ENCODE measurements at regions not wholly inside any gene's neighbourhood (a gene's known extent, or its start where the extent isn't known, plus 50 kb on each side); places are given as distances from the start of the nearest gene placed in this dataset.

- TF ChIP-seq CREB1 (IDR thresholded peaks at IDR 0.05; ENCODE audit: low read depth) (no peak), EGR1 (IDR thresholded peaks at IDR 0.05) (no peak), MAX (IDR thresholded peaks at IDR 0.05) (no peak), REST (IDR thresholded peaks at IDR 0.05; ENCODE audit: low read depth) (no peak), TEAD4 (IDR thresholded peaks at IDR 0.05) (no peak), CEBPB (IDR thresholded peaks at IDR 0.05) (no peak), EP300 (IDR thresholded peaks at IDR 0.05; ENCODE audit: borderline replicate concordance) (no peak), USF1 (IDR thresholded peaks at IDR 0.05) (no peak), ZBTB7A (IDR thresholded peaks at IDR 0.05; ENCODE audit: low read depth) (no peak)
These were observed 543.1 kb upstream of the IRAK1BP1 start for GRCh38 chr6:78324213-78324612.

Measured in Ishikawa (cell line).